Esophagus muscularis mucosa (tissue), 4 donors: ENCODE measurements at regions not wholly inside any gene's neighbourhood (a gene's known extent, or its start where the extent isn't known, plus 50 kb on each side); places are given as distances from the start of the nearest gene placed in this dataset.
"Not testable (repeated sequence)": the region's sequence is repeated elsewhere in the genome, so short reads cannot be mapped to it uniquely, and the experiment has no call there.

ENCODE experiments used
- DNase-seq: peaks from one replicate; pipeline ENCODE4 v3.0.0-alpha.2; 2017; ENCODE audit errors: extremely low spot score
- H3K27ac ChIP-seq, 4 donors: fragments of 200-600 bp; sonication (generic); replicated peaks in 1 of 4; 1 replicate in 3 of 4; 2 replicates in 1 of 4; pipeline ENCODE4 v1.5.1; 2016 to 2019; ENCODE audit warnings: mild to moderate bottlenecking in 1 of 4
- H3K27me3 ChIP-seq, 4 donors: fragments of 200-600 bp; sonication (generic); one replicate each; pipeline versions ENCODE4 v1.5.1 to v1.6.0; 2016 to 2019
- H3K36me3 ChIP-seq, 4 donors: fragments of 200-600 bp; sonication (generic); one replicate each; pipeline ENCODE4 v1.5.1; 2016 to 2019
- H3K4me1 ChIP-seq, 4 donors: fragments of 200-600 bp; sonication (generic); one replicate each; pipeline ENCODE4 v1.5.1; 2016 to 2019
- H3K4me3 ChIP-seq, 4 donors: fragments of 200-600 bp; sonication (generic); 1 replicate in 2 of 4; 2 replicates in 2 of 4; pipeline ENCODE4 v1.5.1; 2016 to 2019; ENCODE audit warnings: mild to moderate bottlenecking in 4 of 4, moderate library complexity in 1 of 4
- H3K9me3 ChIP-seq, 4 donors: fragments of 200-600 bp; sonication (generic); 1 replicate in 3 of 4; 2 replicates in 1 of 4; pipeline ENCODE4 v1.5.1; 2016 to 2019
- CTCF ChIP-seq, 3 experiments: fragments of 200-600 bp in 2 of 3; fragments of 450-650 bp in 1 of 3; sonication (generic) in 2 of 3; IDR thresholded peaks; one replicate each; pipeline ENCODE4 v1.5.1; 2017 to 2019; ENCODE audit warnings: antibody characterized with exemption in 3 of 3, mild to moderate bottlenecking in 2 of 3, moderate library complexity in 1 of 3
- EP300 ChIP-seq: sonication (generic); formaldehyde crosslinking; IDR thresholded peaks from one replicate; pipeline ENCODE4 v1.6.1; 2017; ENCODE audit warnings: antibody characterized with exemption
- POLR2A ChIP-seq: fragments of 450-650 bp; IDR thresholded peaks from one replicate; pipeline ENCODE4 v1.6.1; 2017; ENCODE audit warnings: antibody characterized with exemption, moderate library complexity, mild to moderate bottlenecking, low read depth
- POLR2AphosphoS5 ChIP-seq, 2 donors: sonication (generic); formaldehyde crosslinking; IDR thresholded peaks; one replicate each; pipeline ENCODE4 v1.6.1; 2017; ENCODE audit warnings: antibody characterized with exemption in 2 of 2
- WGBS: methylation state at CpG from one replicate; pipeline ENCODE4 v1.1.5; 2018; 5-methylcytosine and 5-hydroxymethylcytosine counted together
- intact Hi-C: fragments of 100-400 bp; cut with DNase I; formaldehyde crosslinking; loops from one replicate; pipeline ENCODE4 v1.15.1; 2023

GRCh38 chr7:106737202-106737562, 76.2 kb upstream of the CCDC71L start:
- no peaks in the 10 kb centered on the region for H3K27me3 ChIP-seq
- H3K27ac ChIP-seq: no peak overlapping the region
- TF ChIP-seq EP300: no peak
- no peak for TF ChIP-seq POLR2AphosphoS5 (IDR thresholded peaks at IDR 0.05)
- peak in 2 of 3 experiments; percentile 12 to 29 for TF ChIP-seq CTCF (IDR thresholded peaks at IDR 0.05)
- no peak for TF ChIP-seq POLR2A
- H3K4me1 ChIP-seq: peaks cover 4 to 11% (median 7%) of the 10 kb centered on the region in 4 donors
- WGBS: 76% methylated on average over 1 of the region's 1 CpG
- H3K4me3 ChIP-seq: no peak overlapping the region
- DNase-seq: no peak
- no peaks in the 10 kb centered on the region for H3K36me3 ChIP-seq
- H3K9me3 ChIP-seq: no peaks in the 10 kb centered on the region
- intact Hi-C loops: loop anchor here (2.0 to 5.0 kb wide), 3 partner anchors 76 to 560 kb away; partner anchors contain the start of gene CCDC71L

GRCh38 chr7:106740806-106741205, 79.8 kb upstream of the CCDC71L start:
- H3K27me3 ChIP-seq: no peaks in the 10 kb centered on the region
- no peaks in the 10 kb centered on the region for H3K36me3 ChIP-seq
- no peak overlapping the region for H3K27ac ChIP-seq
- H3K4me1 ChIP-seq: peaks cover 4 to 8% (median 7%) of the 10 kb centered on the region in 4 donors
- no peaks in the 10 kb centered on the region for H3K9me3 ChIP-seq
- TF ChIP-seq POLR2AphosphoS5 (IDR thresholded peaks at IDR 0.05): no peak
- TF ChIP-seq EP300: no peak
- TF ChIP-seq CTCF (IDR thresholded peaks at IDR 0.05): no peak
- TF ChIP-seq POLR2A: no peak
- 86% methylated on average over 5 of the region's 5 CpGs for WGBS
- no peak for DNase-seq
- intact Hi-C loops: no loop called here
- H3K4me3 ChIP-seq: no peak overlapping the region

- Histone ChIP-seq H3K36me3 (no peaks in the 10 kb centered on the region), H3K27ac (no peak overlapping the region), H3K9me3 (no peaks in the 10 kb centered on the region), H3K27me3 (no peaks in the 10 kb centered on the region), H3K4me3 (no peak overlapping the region), H3K4me1 (peaks cover 0 to 16% (median 10%) of the 10 kb centered on the region in 4 donors)
- WGBS: 88% methylated on average over 2 of the region's 2 CpGs
- no peak for TF ChIP-seq POLR2A
- TF ChIP-seq EP300: no peak
- TF ChIP-seq POLR2AphosphoS5 (IDR thresholded peaks at IDR 0.05): no peak
- TF ChIP-seq CTCF (IDR thresholded peaks at IDR 0.05): no peak
- intact Hi-C loops: no loop called here
- DNase-seq: no peak
Measured at GRCh38 chr7:106744563-106745091, 83.7 kb upstream of the CCDC71L start.

GRCh38 chr7:106747301-106747700, 86.3 kb upstream of the CCDC71L start:
- DNase-seq, intact Hi-C loops, H3K36me3 ChIP-seq, H3K9me3 ChIP-seq, H3K27me3 ChIP-seq: not testable (repeated sequence)
- peak overlapping the region; percentile 40 to 59 (median 42) for H3K27ac ChIP-seq
- peak overlapping the region in 2 of 4 donors; percentile 3 to 15 for H3K4me3 ChIP-seq
- WGBS: 78% methylated on average over 2 of the region's 2 CpGs
- H3K4me1 ChIP-seq: peaks cover 0 to 16% (median 10%) of the 10 kb centered on the region in 4 donors

- DNase-seq: no peak
- WGBS: 42% methylated on average over 2 of the region's 2 CpGs
- TF ChIP-seq CTCF (IDR thresholded peaks at IDR 0.05) (no peak), EP300 (no peak), POLR2AphosphoS5 (IDR thresholded peaks at IDR 0.05) (no peak), POLR2A (no peak)
- Histone ChIP-seq H3K36me3 (no peaks in the 10 kb centered on the region), H3K27ac (peak overlapping the region; percentile 40 to 59 (median 42)), H3K27me3 (no peaks in the 10 kb centered on the region), H3K4me3 (peak overlapping the region in 1 of 4 donors; percentile 3), H3K4me1 (peaks cover 0 to 16% (median 10%) of the 10 kb centered on the region in 4 donors), H3K9me3 (no peaks in the 10 kb centered on the region)
- intact Hi-C loops: no loop called here
Measured at GRCh38 chr7:106747804-106748203, 86.8 kb upstream of the CCDC71L start.
